Naive thymus-derived CD4-positive, alpha-beta T cell (primary cell): ENCODE measurements at regions not wholly inside any gene's neighbourhood (a gene's known extent, or its start where the extent isn't known, plus 50 kb on each side); places are given as distances from the start of the nearest gene placed in this dataset.
A peak's percentile ranks its signal among the peaks of the same experiment; 100 is the strongest.

ENCODE experiments used
- ATAC-seq: fragments of 150-1000 bp; cut with Tn5 transposase; 2 replicates; pipeline ENCODE4 v1.10.0; 2021; ENCODE audit warnings: mild to moderate bottlenecking, moderate library complexity
- CTCF ChIA-PET: fragments of 350-600 bp; sonication (Branson Sonifier 250); formaldehyde crosslinking; loops from one replicate; lab custom pipeline; 2021; ENCODE audit warnings: antibody characterized with exemption; lab: Charles Lee
- POLR2A ChIA-PET: fragments of 350-600 bp; sonication (Branson Sonifier 250); formaldehyde crosslinking; loops from one replicate; lab custom pipeline; 2021; ENCODE audit warnings: antibody characterized with exemption, inconsistent platforms; lab: Charles Lee
- DNase-seq, 9 donors: peaks; one replicate each; pipeline versions ENCODE4 v3.0.0 to v3.0.0-alpha.2; 2020 to 2022; ENCODE audit warnings: mixed read lengths in 1 of 9
- H3K27ac ChIP-seq: one replicate; pipeline ENCODE4 v1.7.0; 2013; ENCODE audit warnings: mild to moderate bottlenecking, low read depth, low read length, moderate library complexity
- H3K27me3 ChIP-seq, 2 donors: one replicate each; pipeline ENCODE4 v1.7.0; 2013; ENCODE audit warnings: low read length in 2 of 2, mild to moderate bottlenecking in 2 of 2, moderate library complexity in 2 of 2; ENCODE audit not compliant: control insufficient read depth in 2 of 2, insufficient read depth in 2 of 2
- H3K36me3 ChIP-seq, 3 experiments: 1 replicate in 2 of 3; 2 replicates in 1 of 3; pipeline ENCODE4 v1.7.0; 2013; ENCODE audit warnings: low read length in 3 of 3, mild to moderate bottlenecking in 3 of 3, moderate library complexity in 1 of 3; ENCODE audit not compliant: insufficient read depth in 3 of 3, control insufficient read depth in 2 of 3
- H3K4me1 ChIP-seq, 2 donors: one replicate each; pipeline ENCODE4 v1.7.0; 2013; ENCODE audit warnings: low read length in 2 of 2, mild to moderate bottlenecking in 2 of 2, moderate library complexity in 1 of 2; ENCODE audit not compliant: control insufficient read depth in 2 of 2, insufficient read depth in 2 of 2
- H3K4me3 ChIP-seq: 2 replicates; pipeline ENCODE4 v1.7.0; 2013; ENCODE audit warnings: mild to moderate bottlenecking, low read length
- H3K9me3 ChIP-seq, 3 experiments: 1 replicate in 2 of 3; 2 replicates in 1 of 3; pipeline ENCODE4 v1.7.0; 2013; ENCODE audit warnings: low read length in 3 of 3; ENCODE audit not compliant: control insufficient read depth in 2 of 3
- H3K27ac Mint-ChIP-seq, 9 donors: one replicate each; pipeline ENCODE4 v1.8.0; 2020 to 2022; ENCODE audit warnings: mixed read lengths in 9 of 9, mild to moderate bottlenecking in 8 of 9, moderate library complexity in 5 of 9, inconsistent platforms in 2 of 9
- H3K27me3 Mint-ChIP-seq, 5 donors: one replicate each; pipeline ENCODE4 v1.8.0; 2021 to 2022; ENCODE audit warnings: mixed read lengths in 5 of 5, mild to moderate bottlenecking in 1 of 5
- H3K36me3 Mint-ChIP-seq, 5 donors: one replicate each; pipeline ENCODE4 v1.8.0; 2020 to 2022; ENCODE audit warnings: mixed read lengths in 5 of 5, mild to moderate bottlenecking in 3 of 5, inconsistent platforms in 1 of 5
- H3K4me1 Mint-ChIP-seq, 7 donors: one replicate each; pipeline ENCODE4 v1.8.0; 2020 to 2022; ENCODE audit warnings: mixed read lengths in 7 of 7, mild to moderate bottlenecking in 3 of 7, inconsistent platforms in 1 of 7
- H3K4me3 Mint-ChIP-seq, 10 donors: one replicate each; pipeline ENCODE4 v1.8.0; 2020 to 2022; ENCODE audit warnings: mild to moderate bottlenecking in 10 of 10, mixed read lengths in 10 of 10, moderate library complexity in 6 of 10, inconsistent platforms in 2 of 10
- H3K9me3 Mint-ChIP-seq, 11 donors: one replicate each; pipeline ENCODE4 v1.8.0; 2020 to 2022; ENCODE audit warnings: mixed read lengths in 11 of 11, mild to moderate bottlenecking in 4 of 11, inconsistent platforms in 1 of 11, moderate library complexity in 1 of 11
- intact Hi-C, 2 donors: fragments of 100-400 bp; cut with micrococcal nuclease; formaldehyde crosslinking; loops; one replicate each; pipeline ENCODE4 v1.15.1; 2023

DNA sequence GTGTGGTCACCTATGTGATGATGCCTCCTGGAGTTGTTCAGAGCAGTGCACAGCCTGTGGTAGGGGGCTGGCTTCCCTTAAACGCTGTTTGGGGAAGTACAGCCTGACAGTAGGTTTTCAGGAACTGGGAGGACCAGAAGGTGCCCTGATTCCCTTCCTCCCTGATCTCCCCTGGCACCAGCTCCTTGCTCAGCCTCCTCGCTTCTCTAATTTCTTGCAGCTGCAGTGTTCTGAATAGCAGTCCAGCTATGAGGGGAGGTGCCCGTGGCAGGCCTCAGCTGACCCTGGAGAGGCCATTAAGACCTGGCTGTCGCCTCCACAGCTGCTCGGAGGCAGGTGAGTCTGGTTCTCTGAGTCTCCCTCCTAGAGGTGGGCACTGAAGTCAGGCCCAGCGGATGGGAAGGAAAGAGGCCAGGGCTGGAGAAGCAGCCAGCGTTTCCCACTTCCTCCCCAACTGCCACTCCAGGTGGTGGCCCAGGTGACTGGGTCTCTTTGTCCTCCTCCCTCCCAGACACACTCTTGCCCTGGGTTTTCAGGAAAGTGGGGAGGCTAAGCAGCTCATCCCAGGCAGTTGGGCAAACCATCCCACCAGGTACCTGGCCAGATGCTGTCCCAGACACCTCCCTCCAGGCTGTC, 52.0 kb upstream of the RPL11 start:
- H3K27ac Mint-ChIP-seq: no peak overlapping the region
- Histone ChIP-seq H3K36me3 (peaks cover 0 to 19% (median 0%) of the 10 kb centered on the region in 3 experiments), H3K9me3 (no peaks in the 10 kb centered on the region), H3K4me1 (peaks cover 0 to 9% of the 10 kb centered on the region in 2 donors), H3K4me3 (no peak overlapping the region), H3K27me3 (no peaks in the 10 kb centered on the region), H3K27ac (no peak overlapping the region)
- H3K4me3 Mint-ChIP-seq: no peak overlapping the region
- H3K9me3 Mint-ChIP-seq: no peaks in the 10 kb centered on the region
- ATAC-seq (no peak), DNase-seq (no peak)
- peaks cover 0 to 4% (median 0%) of the 10 kb centered on the region in 5 donors for H3K27me3 Mint-ChIP-seq
- intact Hi-C loops: loop anchor here in 1 of 2 donors (5.0 kb wide), 1 partner anchor 157 kb away; the partner anchor contains the start of gene ASAP3
- CTCF ChIA-PET: interaction anchor here (1.1 to 19.2 kb wide), 4 partner anchors 19 to 142 kb away, joined by 3 to 643 read pairs (median 50); partner anchors contain the start of gene ID3
- POLR2A ChIA-PET: interaction anchor here (0.5 to 18.0 kb wide), 4 partner anchors 8 to 141 kb away, joined by 3 to 559 read pairs (median 3); partner anchors contain the start of gene ID3
- peaks cover 0 to 5% (median 0%) of the 10 kb centered on the region in 5 donors for H3K36me3 Mint-ChIP-seq
- H3K4me1 Mint-ChIP-seq: peaks cover 14 to 27% (median 24%) of the 10 kb centered on the region in 7 donors

DNA sequence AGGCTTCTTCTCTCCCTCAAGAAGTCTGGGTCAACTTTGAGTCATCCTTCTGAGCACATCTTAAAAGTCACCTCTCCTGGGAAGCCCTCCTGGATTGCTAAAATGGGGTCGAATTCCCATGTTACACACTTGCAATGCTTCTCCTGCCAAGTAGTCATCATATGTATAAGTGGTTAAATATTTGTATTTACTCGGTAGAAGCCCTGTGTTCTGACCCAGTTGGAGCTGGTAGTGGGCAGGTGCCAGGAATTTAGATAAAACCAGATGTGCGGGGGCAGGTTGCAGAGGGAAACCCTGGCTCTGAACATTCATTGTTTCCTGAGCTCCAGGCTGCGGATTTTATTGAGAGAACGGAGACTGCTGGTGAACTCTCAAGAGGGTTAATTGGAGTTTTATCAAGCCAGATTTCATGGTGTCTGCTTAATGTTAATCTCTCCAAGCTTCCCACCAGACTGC, 52.8 kb upstream of the RPL11 start:
- H3K36me3 ChIP-seq: peaks cover 0 to 11% (median 0%) of the 10 kb centered on the region in 3 experiments
- ATAC-seq (no peak), DNase-seq (no peak)
- intact Hi-C loops: loop anchor here in 1 of 2 donors (5.0 kb wide), 1 partner anchor 157 kb away; the partner anchor contains the start of gene ASAP3
- H3K9me3 ChIP-seq: no peaks in the 10 kb centered on the region
- Mint-ChIP-seq H3K9me3 (no peaks in the 10 kb centered on the region), H3K27ac (no peak overlapping the region), H3K36me3 (no peaks in the 10 kb centered on the region), H3K4me3 (no peak overlapping the region), H3K4me1 (peaks cover 18 to 34% (median 31%) of the 10 kb centered on the region in 7 donors), H3K27me3 (peaks cover 0 to 4% (median 0%) of the 10 kb centered on the region in 5 donors)
- POLR2A ChIA-PET: interaction anchor here (0.5 to 18.0 kb wide), 5 partner anchors 19 to 1541 kb away, joined by 3 to 559 read pairs (median 3); partner anchors contain the start of gene ID3
- CTCF ChIA-PET: interaction anchor here (3.1 to 19.2 kb wide), 4 partner anchors 12 to 141 kb away, joined by 25 to 643 read pairs (median 54); partner anchors contain the start of gene ID3
- no peak overlapping the region for H3K27ac ChIP-seq
- no peak overlapping the region for H3K4me3 ChIP-seq
- no peaks in the 10 kb centered on the region for H3K27me3 ChIP-seq
- peaks cover 0 to 14% of the 10 kb centered on the region in 2 donors for H3K4me1 ChIP-seq

DNA sequence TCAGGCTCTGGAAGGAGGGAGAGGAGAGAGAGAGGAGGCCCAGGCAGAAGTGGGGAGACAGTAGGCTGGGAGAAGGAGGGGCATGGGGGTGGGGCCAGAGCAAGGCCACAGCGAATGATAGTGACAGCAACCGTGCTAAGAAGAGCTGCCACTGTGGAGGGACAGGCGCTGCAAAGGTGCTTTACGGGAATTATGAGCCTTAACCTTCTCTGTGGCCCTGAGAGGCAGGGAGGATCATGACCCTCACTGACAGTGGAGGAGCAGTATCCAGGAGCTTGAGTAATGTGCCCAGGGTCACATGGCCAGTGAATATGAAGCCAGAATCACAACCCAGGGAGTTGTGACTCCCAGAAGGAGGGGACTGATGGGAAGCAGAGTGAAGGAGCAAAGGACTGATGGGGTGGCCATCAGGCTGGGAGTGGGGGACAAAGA, 53.4 kb upstream of the RPL11 start:
- Histone ChIP-seq H3K4me1 (peaks cover 0 to 14% of the 10 kb centered on the region in 2 donors), H3K9me3 (no peaks in the 10 kb centered on the region), H3K36me3 (peaks cover 0 to 10% (median 0%) of the 10 kb centered on the region in 3 experiments), H3K4me3 (no peak overlapping the region), H3K27me3 (no peaks in the 10 kb centered on the region), H3K27ac (no peak overlapping the region)
- CTCF ChIA-PET: interaction anchor here (0.7 to 19.2 kb wide), 12 partner anchors 12 to 278 kb away, joined by 3 to 643 read pairs (median 8); partner anchors contain the start of gene ID3
- no peaks in the 10 kb centered on the region for H3K36me3 Mint-ChIP-seq
- H3K4me1 Mint-ChIP-seq: peaks cover 18 to 35% (median 31%) of the 10 kb centered on the region in 7 donors
- no peak for ATAC-seq
- peaks cover 0 to 4% (median 0%) of the 10 kb centered on the region in 5 donors for H3K27me3 Mint-ChIP-seq
- POLR2A ChIA-PET: interaction anchor here (0.5 to 18.0 kb wide), 7 partner anchors 19 to 1540 kb away, joined by 3 to 559 read pairs (median 20); partner anchors contain the start of gene ID3
- no peak overlapping the region for H3K27ac Mint-ChIP-seq
- H3K4me3 Mint-ChIP-seq: no peak overlapping the region
- no peak for DNase-seq
- H3K9me3 Mint-ChIP-seq: no peaks in the 10 kb centered on the region
- intact Hi-C loops: loop anchor here in 1 of 2 donors (5.0 kb wide), 1 partner anchor 156 kb away; the partner anchor contains the start of gene ASAP3

DNA sequence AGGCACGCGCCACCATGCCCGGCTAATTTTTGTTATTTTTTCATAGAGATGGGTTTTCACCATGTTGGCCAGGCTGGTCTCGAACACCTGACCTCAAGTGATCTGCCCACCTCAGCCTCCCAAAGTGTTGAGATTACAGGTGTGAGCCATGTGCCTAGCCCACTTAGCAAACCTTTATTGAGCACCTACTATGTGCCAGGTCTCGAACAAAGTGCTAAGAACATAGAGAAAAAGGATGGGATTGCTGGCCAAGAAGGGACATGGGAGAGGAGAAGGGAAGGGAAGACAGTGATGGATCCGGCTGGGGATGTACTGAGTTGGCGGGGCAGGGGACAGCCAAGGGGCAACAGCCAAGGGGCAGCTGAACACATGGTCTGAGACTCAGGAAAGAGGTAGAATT, 55.6 kb upstream of the RPL11 start:
- H3K4me3 Mint-ChIP-seq: peak overlapping the region in 8 of 10 donors; percentile 17 to 81 (median 61)
- H3K4me1 Mint-ChIP-seq: peaks cover 18 to 46% (median 33%) of the 10 kb centered on the region in 7 donors
- no peaks in the 10 kb centered on the region for H3K9me3 ChIP-seq
- ATAC-seq (no peak), DNase-seq (no peak)
- peak overlapping the region in 8 of 9 donors; percentile 14 to 94 (median 82) for H3K27ac Mint-ChIP-seq
- ChIA-PET CTCF (interaction anchor here (0.7 to 19.2 kb wide), 12 partner anchors 9 to 154 kb away, joined by 3 to 643 read pairs (median 8); partner anchors contain the start of genes E2F2 and ID3), POLR2A (interaction anchor here (1.3 to 18.0 kb wide), 6 partner anchors 11 to 138 kb away, joined by 4 to 559 read pairs (median 30); partner anchors contain the start of gene ID3)
- H3K27me3 Mint-ChIP-seq: peaks cover 0 to 4% (median 0%) of the 10 kb centered on the region in 5 donors
- no peaks in the 10 kb centered on the region for H3K27me3 ChIP-seq
- H3K36me3 Mint-ChIP-seq: peaks cover 0 to 3% (median 0%) of the 10 kb centered on the region in 5 donors
- peaks cover 0 to 10% (median 0%) of the 10 kb centered on the region in 3 experiments for H3K36me3 ChIP-seq
- H3K27ac ChIP-seq: no peak overlapping the region
- H3K4me3 ChIP-seq: no peak overlapping the region
- no peaks in the 10 kb centered on the region for H3K9me3 Mint-ChIP-seq
- intact Hi-C loops: loop anchor here (2.0 to 5.0 kb wide), 3 partner anchors 139 to 281 kb away; partner anchors contain the start of gene ASAP3 (in 1 of the 2)
- peaks cover 0 to 14% of the 10 kb centered on the region in 2 donors for H3K4me1 ChIP-seq

DNA sequence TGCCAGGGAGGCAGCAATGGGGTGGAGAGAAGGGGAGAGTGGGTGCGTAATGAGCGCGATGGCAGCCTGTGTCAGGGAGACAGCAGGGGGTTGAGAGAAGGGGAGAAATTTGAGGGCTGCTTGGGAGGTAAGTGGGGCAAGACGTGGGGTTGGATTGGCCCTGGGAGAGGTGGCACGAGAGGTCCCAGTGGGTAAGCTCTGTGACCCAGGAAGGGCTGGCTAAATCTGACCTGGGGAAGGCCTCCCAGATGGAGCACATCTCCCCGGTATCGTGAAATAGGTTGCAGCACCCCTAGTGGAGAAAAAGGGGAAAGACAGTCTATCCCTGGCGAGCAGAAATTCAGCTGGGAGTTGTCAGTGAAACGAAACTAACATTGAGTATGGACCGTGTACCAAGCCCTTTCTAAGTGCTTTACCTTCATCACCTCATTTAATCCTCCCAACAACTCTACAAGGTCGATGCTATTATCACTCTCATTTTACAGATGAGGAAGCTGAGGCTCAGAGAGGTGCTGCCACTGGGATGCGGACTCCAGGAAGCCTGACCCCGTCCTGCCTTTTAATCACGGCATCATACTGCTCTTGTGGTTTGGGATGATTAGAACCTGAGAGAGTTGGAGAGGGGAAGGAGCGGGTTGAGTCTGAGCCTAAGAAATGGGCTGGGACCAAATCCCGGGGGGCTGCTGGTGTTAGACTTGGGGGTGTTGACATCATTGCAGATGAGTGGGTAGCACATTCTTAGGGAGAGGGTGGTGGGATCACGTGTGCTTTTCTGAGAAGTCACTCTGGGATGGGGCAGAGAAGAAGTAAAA, 56.6 kb upstream of the RPL11 start:
- ATAC-seq (peak; percentile 91), DNase-seq (peak in 8 of 9 donors; percentile 48 to 80 (median 72))
- no peaks in the 10 kb centered on the region for H3K27me3 ChIP-seq
- Mint-ChIP-seq H3K36me3 (peaks cover 0 to 7% (median 0%) of the 10 kb centered on the region in 5 donors), H3K27ac (peak overlapping the region; percentile 69 to 97 (median 93)), H3K9me3 (no peaks in the 10 kb centered on the region), H3K27me3 (peaks cover 0 to 4% (median 0%) of the 10 kb centered on the region in 5 donors), H3K4me3 (peak overlapping the region; percentile 64 to 81 (median 75)), H3K4me1 (peaks cover 18 to 52% (median 40%) of the 10 kb centered on the region in 7 donors)
- POLR2A ChIA-PET: interaction anchor here (0.6 to 18.0 kb wide), 17 partner anchors 8 to 154 kb away, joined by 3 to 559 read pairs (median 3); partner anchors contain the start of gene ID3
- H3K27ac ChIP-seq: peak overlapping the region; percentile 69
- CTCF ChIA-PET: interaction anchor here (0.7 to 19.2 kb wide), 16 partner anchors 8 to 264 kb away, joined by 3 to 643 read pairs (median 6); partner anchors contain the start of gene ID3
- peak overlapping the region; percentile 42 for H3K4me3 ChIP-seq
- H3K4me1 ChIP-seq: peaks cover 0 to 14% of the 10 kb centered on the region in 2 donors
- peaks cover 0 to 6% (median 0%) of the 10 kb centered on the region in 3 experiments for H3K36me3 ChIP-seq
- H3K9me3 ChIP-seq: no peaks in the 10 kb centered on the region
- intact Hi-C loops: loop anchor here (1.0 to 5.0 kb wide), 7 partner anchors 8 to 153 kb away; partner anchors contain the start of genes ID3 (in 2 of the 2) and ASAP3 (in 1 of the 2)
